Smooth muscle cell (in vitro differentiated cells): ENCODE measurements at regions not wholly inside any gene's neighbourhood (a gene's known extent, or its start where the extent isn't known, plus 50 kb on each side); places are given as distances from the start of the nearest gene placed in this dataset.

Source experiments
- DNase-seq: peaks from one replicate; lab custom pipeline; 2025; ENCODE audit not compliant: unreplicated experiment; lab: John Stamatoyannopoulos, UW
- H2AFZ ChIP-seq: fragments of 200-600 bp; sonication (generic); 2 replicates; pipeline ENCODE4 v1.6.0; 2016; ENCODE audit warnings: antibody characterized with exemption, low read depth, mild to moderate bottlenecking
- H3F3A ChIP-seq: fragments of 200-600 bp; sonication (generic); 2 replicates; pipeline ENCODE4 v1.6.0; 2017; ENCODE audit warnings: antibody characterized with exemption, low read depth
- H3K27ac ChIP-seq: fragments of 200-600 bp; sonication (generic); 2 replicates; pipeline ENCODE4 v1.5.1; 2016; ENCODE audit warnings: low read depth, mild to moderate bottlenecking
- H3K27me3 ChIP-seq: fragments of 200-600 bp; sonication (generic); 2 replicates; pipeline ENCODE4 v1.6.1; 2016; ENCODE audit warnings: low read depth, mild to moderate bottlenecking
- H3K36me3 ChIP-seq: fragments of 200-600 bp; sonication (generic); 2 replicates; pipeline ENCODE4 v1.5.1; 2016; ENCODE audit warnings: low read depth
- H3K4me1 ChIP-seq: fragments of 200-600 bp; sonication (generic); 2 replicates; pipeline ENCODE4 v1.5.1; 2016; ENCODE audit warnings: low read depth
- H3K4me2 ChIP-seq: fragments of 200-600 bp; sonication (generic); 2 replicates; pipeline ENCODE4 v1.6.0; 2016; ENCODE audit warnings: mild to moderate bottlenecking
- H3K4me3 ChIP-seq: fragments of 200-600 bp; sonication (generic); 2 replicates; pipeline ENCODE4 v1.5.1; 2016; ENCODE audit warnings: mild to moderate bottlenecking
- H3K79me2 ChIP-seq: fragments of 200-600 bp; sonication (generic); 2 replicates; pipeline ENCODE4 v1.6.0; 2016; ENCODE audit warnings: low read depth, mild to moderate bottlenecking
- H3K9ac ChIP-seq: fragments of 200-600 bp; sonication (generic); 2 replicates; pipeline ENCODE4 v1.6.0; 2016; ENCODE audit warnings: low read depth
- H3K9me3 ChIP-seq: fragments of 200-600 bp; sonication (generic); replicated peaks from 2 replicates; pipeline ENCODE4 v1.5.1; 2016; ENCODE audit warnings: low read depth
- H4K20me1 ChIP-seq: fragments of 200-600 bp; sonication (generic); 2 replicates; pipeline ENCODE4 v1.6.0; 2016; ENCODE audit warnings: low read depth
- WGBS: methylation state at CpG from one replicate; pipeline ENCODE4 v1.1.7; 2016; ENCODE audit warnings: low lambda C conversion rate; 5-methylcytosine and 5-hydroxymethylcytosine counted together
- TF ChIP-seq, protein P1 (sequence below): fragments of 200-600 bp; sonication (generic); IDR thresholded peaks from 2 replicates; pipeline ENCODE4 v1.5.1; 2017; ENCODE audit warnings: borderline replicate concordance, mild to moderate bottlenecking, antibody characterized with exemption; ENCODE audit not compliant: insufficient read depth, poor library complexity, severe bottlenecking

DNA sequence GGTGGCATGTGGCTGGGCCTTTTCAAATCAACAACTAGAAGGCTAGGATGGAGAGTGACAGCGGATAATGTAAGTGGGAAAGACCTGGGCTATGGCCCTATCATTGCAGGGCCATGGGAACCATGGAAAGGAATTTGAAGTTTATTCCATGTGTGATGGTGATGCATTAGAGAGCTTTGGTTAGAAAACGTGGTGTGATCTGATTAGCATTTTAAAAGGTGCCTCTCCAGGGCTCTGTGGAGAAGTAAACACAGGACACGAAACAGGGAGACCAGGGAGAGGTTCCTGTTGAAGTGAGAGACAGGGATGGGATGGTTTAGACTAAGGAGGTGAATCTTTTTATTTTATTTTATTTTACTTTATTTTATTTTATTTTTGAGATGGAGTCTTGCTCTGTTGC, 749.5 kb downstream of the GATA3 start:
- DNase-seq, result no peak
- H3K4me3 ChIP-seq, result no peak overlapping the region
- no peaks in the 10 kb centered on the region for H3K4me1 ChIP-seq
- H4K20me1 ChIP-seq, result no peaks in the 10 kb centered on the region
- H2AFZ ChIP-seq, result no peak overlapping the region
- TF ChIP-seq, protein P1, sequence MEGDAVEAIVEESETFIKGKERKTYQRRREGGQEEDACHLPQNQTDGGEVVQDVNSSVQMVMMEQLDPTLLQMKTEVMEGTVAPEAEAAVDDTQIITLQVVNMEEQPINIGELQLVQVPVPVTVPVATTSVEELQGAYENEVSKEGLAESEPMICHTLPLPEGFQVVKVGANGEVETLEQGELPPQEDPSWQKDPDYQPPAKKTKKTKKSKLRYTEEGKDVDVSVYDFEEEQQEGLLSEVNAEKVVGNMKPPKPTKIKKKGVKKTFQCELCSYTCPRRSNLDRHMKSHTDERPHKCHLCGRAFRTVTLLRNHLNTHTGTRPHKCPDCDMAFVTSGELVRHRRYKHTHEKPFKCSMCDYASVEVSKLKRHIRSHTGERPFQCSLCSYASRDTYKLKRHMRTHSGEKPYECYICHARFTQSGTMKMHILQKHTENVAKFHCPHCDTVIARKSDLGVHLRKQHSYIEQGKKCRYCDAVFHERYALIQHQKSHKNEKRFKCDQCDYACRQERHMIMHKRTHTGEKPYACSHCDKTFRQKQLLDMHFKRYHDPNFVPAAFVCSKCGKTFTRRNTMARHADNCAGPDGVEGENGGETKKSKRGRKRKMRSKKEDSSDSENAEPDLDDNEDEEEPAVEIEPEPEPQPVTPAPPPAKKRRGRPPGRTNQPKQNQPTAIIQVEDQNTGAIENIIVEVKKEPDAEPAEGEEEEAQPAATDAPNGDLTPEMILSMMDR, result no peak
- no peak overlapping the region for H3K9ac ChIP-seq
- H3F3A ChIP-seq, result no peaks in the 10 kb centered on the region
- 54% methylated on average over 3 of the region's 3 CpGs for WGBS
- no peaks in the 10 kb centered on the region for H3K9me3 ChIP-seq
- H3K4me2 ChIP-seq, result no peak overlapping the region
- no peak overlapping the region for H3K27ac ChIP-seq
- no peaks in the 10 kb centered on the region for H3K36me3 ChIP-seq
- H3K79me2 ChIP-seq, result no peaks in the 10 kb centered on the region
- no peaks in the 10 kb centered on the region for H3K27me3 ChIP-seq

DNA sequence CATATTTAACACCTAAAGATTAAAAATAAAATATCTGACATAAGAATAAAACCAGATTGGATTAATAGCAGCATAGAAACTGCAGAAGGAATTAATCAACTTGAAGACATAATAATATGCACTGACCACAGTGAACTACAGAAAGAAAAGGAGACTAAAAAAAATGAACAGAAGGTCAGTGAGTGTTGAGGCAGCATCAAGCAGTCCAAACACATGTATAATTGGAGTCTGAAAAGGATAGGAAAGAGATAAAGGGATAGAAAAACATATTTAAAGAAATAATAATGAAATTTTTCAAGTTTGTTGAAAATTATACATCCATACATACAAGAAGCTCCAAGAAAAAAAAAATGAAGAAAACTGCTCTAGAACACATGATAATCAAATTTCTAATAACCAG, 756.2 kb downstream of the GATA3 start:
- no peak overlapping the region for H3K27ac ChIP-seq
- no peak overlapping the region for H2AFZ ChIP-seq
- no peaks in the 10 kb centered on the region for H3K9me3 ChIP-seq
- H3F3A ChIP-seq, result no peaks in the 10 kb centered on the region
- no peak overlapping the region for H3K4me3 ChIP-seq
- DNase-seq, result no peak
- no peaks in the 10 kb centered on the region for H3K79me2 ChIP-seq
- no peak overlapping the region for H3K9ac ChIP-seq
- H3K36me3 ChIP-seq, result no peaks in the 10 kb centered on the region
- no peaks in the 10 kb centered on the region for H4K20me1 ChIP-seq
- TF ChIP-seq, protein P1, result no peak
- H3K27me3 ChIP-seq, result no peaks in the 10 kb centered on the region
- no peak overlapping the region for H3K4me2 ChIP-seq
- no peaks in the 10 kb centered on the region for H3K4me1 ChIP-seq

DNA sequence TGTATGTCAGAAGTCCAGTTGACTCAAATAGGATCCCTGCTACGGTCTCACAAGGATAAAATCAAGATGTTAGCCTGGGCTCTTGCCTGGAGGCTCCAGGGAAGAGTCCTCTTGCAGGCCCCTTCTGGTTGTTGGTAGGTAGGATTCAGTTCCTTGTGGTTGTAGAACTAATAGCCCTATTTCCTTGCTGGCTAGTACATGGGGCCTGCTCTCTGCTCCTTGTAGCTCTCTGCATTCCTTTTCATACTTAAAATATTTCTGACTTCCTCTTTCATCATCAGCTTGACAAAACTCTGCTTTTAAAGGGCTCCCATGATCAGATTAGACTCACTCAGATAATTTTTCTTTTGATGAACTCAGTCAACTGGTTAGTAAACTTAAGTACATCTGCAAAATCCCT, 756.7 kb downstream of the GATA3 start:
- WGBS, result 57% methylated on average over 1 of the region's 1 CpG
- Histone ChIP-seq H3K36me3 (no peaks in the 10 kb centered on the region), H3K4me3 (no peak overlapping the region), H3K9ac (no peak overlapping the region), H3K27ac (no peak overlapping the region), H3K27me3 (no peaks in the 10 kb centered on the region), H3K4me2 (no peak overlapping the region), H3F3A (no peaks in the 10 kb centered on the region), H4K20me1 (no peaks in the 10 kb centered on the region), H2AFZ (no peak overlapping the region), H3K9me3 (no peaks in the 10 kb centered on the region), H3K4me1 (no peaks in the 10 kb centered on the region), H3K79me2 (no peaks in the 10 kb centered on the region)
- TF ChIP-seq, protein P1, result no peak
- no peak for DNase-seq

DNA sequence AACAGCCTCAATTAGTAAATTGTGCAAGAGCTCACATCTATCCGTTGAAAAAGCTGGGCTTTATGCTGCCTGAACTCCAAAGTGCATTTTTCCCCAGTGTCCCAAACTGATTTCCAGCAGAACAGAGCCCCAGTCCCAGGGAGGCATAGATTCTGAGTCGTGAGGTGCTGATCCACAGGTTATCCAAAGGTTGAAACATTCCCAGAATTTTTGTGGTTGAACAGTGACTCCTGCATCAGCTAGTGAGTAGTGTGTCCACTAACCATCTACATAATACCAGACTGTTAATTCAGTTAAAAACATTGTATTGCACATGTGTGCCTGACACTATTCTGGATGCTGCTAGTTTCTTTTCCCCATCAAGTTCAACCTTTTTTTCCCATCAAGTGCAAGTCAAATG, 761.5 kb downstream of the GATA3 start:
- Histone ChIP-seq H3K27me3 (no peaks in the 10 kb centered on the region), H3K4me2 (no peak overlapping the region), H3K79me2 (no peaks in the 10 kb centered on the region), H3K36me3 (no peaks in the 10 kb centered on the region), H3K9ac (no peak overlapping the region), H3K9me3 (no peaks in the 10 kb centered on the region), H3K4me3 (no peak overlapping the region), H3F3A (no peaks in the 10 kb centered on the region), H3K4me1 (no peaks in the 10 kb centered on the region), H4K20me1 (no peaks in the 10 kb centered on the region), H3K27ac (no peak overlapping the region), H2AFZ (no peak overlapping the region)
- no peak for DNase-seq
- WGBS, result 55% methylated on average over 2 of the region's 2 CpGs
- TF ChIP-seq, protein P1, result no peak
